ENCODE measurements at regions not wholly inside any gene's neighbourhood (a gene's known extent, or its start where the extent isn't known, plus 50 kb on each side); places are given as distances from the start of the nearest gene placed in this dataset.

DNA sequence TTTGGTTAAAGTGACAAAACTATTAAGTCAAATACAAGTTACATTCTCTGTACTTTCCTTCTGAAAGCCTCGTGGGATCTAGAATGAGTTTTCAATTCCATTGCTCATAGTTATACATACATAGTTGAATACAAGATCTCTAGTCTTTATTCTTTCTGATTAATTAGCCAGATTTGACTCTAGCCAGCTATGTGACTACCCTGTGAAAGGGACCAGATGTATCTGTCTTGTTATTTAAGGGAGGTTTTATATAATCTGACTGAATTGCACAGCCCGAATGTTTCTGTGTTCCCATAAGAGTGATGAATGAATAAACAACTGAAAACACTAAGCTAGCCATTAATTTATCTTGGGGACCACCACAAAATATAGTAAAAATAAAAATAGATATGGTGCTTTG, 166.7 kb downstream of the TMEM167A start:
- TF ChIP-seq, protein P1, sequence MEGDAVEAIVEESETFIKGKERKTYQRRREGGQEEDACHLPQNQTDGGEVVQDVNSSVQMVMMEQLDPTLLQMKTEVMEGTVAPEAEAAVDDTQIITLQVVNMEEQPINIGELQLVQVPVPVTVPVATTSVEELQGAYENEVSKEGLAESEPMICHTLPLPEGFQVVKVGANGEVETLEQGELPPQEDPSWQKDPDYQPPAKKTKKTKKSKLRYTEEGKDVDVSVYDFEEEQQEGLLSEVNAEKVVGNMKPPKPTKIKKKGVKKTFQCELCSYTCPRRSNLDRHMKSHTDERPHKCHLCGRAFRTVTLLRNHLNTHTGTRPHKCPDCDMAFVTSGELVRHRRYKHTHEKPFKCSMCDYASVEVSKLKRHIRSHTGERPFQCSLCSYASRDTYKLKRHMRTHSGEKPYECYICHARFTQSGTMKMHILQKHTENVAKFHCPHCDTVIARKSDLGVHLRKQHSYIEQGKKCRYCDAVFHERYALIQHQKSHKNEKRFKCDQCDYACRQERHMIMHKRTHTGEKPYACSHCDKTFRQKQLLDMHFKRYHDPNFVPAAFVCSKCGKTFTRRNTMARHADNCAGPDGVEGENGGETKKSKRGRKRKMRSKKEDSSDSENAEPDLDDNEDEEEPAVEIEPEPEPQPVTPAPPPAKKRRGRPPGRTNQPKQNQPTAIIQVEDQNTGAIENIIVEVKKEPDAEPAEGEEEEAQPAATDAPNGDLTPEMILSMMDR (IDR thresholded peaks at IDR 0.05; ENCODE audit: low read depth, low read length, missing input control) = no peak
- TF ChIP-seq TAF1 (conservative IDR thresholded peaks at IDR 0.05) = no peak
